Gastroesophageal sphincter (tissue), 2 donors: ENCODE measurements at regions not wholly inside any gene's neighbourhood (a gene's known extent, or its start where the extent isn't known, plus 50 kb on each side); places are given as distances from the start of the nearest gene placed in this dataset.

Experiments used
- POLR2A ChIP-seq, 2 donors: fragments of 450-650 bp; IDR thresholded peaks; one replicate each; pipeline ENCODE4 v1.6.1; 2017; ENCODE audit warnings: antibody characterized with exemption in 2 of 2, mild to moderate bottlenecking in 2 of 2, moderate library complexity in 1 of 2
- POLR2AphosphoS5 ChIP-seq: sonication (generic); formaldehyde crosslinking; IDR thresholded peaks from one replicate; pipeline ENCODE4 v1.6.1; 2017; ENCODE audit warnings: antibody characterized with exemption

DNA sequence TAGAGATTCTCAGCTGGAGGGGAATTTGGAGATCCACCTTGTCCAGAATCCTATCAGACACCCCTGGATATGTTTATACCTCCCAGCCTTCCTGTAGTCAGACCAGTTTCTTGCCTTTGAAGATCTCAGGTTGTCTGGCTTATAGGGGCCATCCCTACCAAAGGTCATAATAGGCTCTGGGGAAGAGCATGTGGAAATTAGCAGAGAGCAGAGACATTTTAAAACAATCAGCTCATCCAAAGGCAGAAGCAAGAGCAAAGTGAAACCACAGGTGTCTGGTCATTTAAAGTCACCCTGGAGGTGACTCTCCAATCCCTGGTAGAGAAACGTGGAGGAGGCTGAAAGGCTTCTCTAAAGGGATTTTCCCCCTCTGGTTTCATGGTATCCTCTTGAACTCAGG is 299.3 kb upstream of the EEF2KMT start:
- TF ChIP-seq POLR2A (IDR thresholded peaks at IDR 0.05): no peak
- no peak for TF ChIP-seq POLR2AphosphoS5
